Left lung (tissue), 4 donors: ENCODE measurements at regions not wholly inside any gene's neighbourhood (a gene's known extent, or its start where the extent isn't known, plus 50 kb on each side); places are given as distances from the start of the nearest gene placed in this dataset.

Source experiments
- ATAC-seq: fragments of 200-7000 bp; cut with Tn5 transposase; one replicate; pipeline ENCODE4 v1.9.1; 2020; ENCODE audit warnings: moderate library complexity
- DNase-seq, 4 donors: peaks; one replicate each; pipeline ENCODE4 v3.0.0-alpha.2; 2013 to 2020
- H3K27ac ChIP-seq, 2 donors: fragments of 200-600 bp; sonication (generic) in 1 of 2; one replicate each; pipeline versions ENCODE4 v1.5.0 to v1.8.0; 2020 to 2021
- H3K27me3 ChIP-seq, 2 donors: fragments of 200-600 bp; sonication (generic) in 1 of 2; one replicate each; pipeline versions ENCODE4 v1.5.0 to v1.8.0; 2020 to 2021
- H3K36me3 ChIP-seq, 2 donors: fragments of 200-600 bp; sonication (generic) in 1 of 2; one replicate each; pipeline versions ENCODE4 v1.5.0 to v1.8.0; 2020 to 2021
- H3K4me1 ChIP-seq, 2 donors: fragments of 200-600 bp; one replicate each; pipeline ENCODE4 v1.8.0; 2021
- H3K4me3 ChIP-seq, 2 donors: fragments of 200-600 bp; sonication (generic) in 1 of 2; one replicate each; pipeline versions ENCODE4 v1.5.0 to v1.8.0; 2020 to 2021; ENCODE audit warnings: mild to moderate bottlenecking in 1 of 2
- H3K9me3 ChIP-seq, 2 donors: fragments of 200-600 bp; sonication (generic) in 1 of 2; one replicate each; pipeline versions ENCODE4 v1.5.0 to v1.8.0; 2020 to 2021
- intact Hi-C, 2 donors: fragments of 100-400 bp; cut with DNase I; formaldehyde crosslinking; loops; one replicate each; pipeline versions ENCODE4 v1.11.2 to v1.14.2; 2022
- TF ChIP-seq, protein P1 (sequence below), 2 donors: fragments of 200-600 bp; sonication (generic) in 1 of 2; IDR thresholded peaks; one replicate each; pipeline versions ENCODE4 v1.5.0 to v1.8.0; 2021; ENCODE audit warnings: antibody characterized with exemption in 2 of 2
- donor health status: DM: no; HTN: yes; CAD: no.
- donor health status: DM: no; HTN: no; CAD: no.

DNA sequence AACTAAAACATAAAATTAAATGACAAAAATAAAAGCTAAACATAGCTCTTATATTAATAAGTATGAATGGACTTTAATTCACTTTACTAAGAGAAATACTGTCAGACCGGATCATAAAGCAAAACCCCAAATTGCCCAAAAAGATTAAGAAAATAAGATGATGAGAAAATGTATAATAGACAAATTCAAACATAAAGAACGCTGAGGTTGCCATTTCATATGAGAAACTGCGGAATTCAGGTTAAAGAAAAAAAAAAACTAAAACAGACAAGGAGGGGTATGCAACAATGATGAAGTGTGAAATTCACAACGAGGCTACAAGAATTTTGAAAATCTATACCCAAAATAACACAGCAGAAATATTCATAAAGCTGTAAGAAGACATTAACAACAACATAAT lies 133.6 kb upstream of the JUN start:
- TF ChIP-seq, protein P1, sequence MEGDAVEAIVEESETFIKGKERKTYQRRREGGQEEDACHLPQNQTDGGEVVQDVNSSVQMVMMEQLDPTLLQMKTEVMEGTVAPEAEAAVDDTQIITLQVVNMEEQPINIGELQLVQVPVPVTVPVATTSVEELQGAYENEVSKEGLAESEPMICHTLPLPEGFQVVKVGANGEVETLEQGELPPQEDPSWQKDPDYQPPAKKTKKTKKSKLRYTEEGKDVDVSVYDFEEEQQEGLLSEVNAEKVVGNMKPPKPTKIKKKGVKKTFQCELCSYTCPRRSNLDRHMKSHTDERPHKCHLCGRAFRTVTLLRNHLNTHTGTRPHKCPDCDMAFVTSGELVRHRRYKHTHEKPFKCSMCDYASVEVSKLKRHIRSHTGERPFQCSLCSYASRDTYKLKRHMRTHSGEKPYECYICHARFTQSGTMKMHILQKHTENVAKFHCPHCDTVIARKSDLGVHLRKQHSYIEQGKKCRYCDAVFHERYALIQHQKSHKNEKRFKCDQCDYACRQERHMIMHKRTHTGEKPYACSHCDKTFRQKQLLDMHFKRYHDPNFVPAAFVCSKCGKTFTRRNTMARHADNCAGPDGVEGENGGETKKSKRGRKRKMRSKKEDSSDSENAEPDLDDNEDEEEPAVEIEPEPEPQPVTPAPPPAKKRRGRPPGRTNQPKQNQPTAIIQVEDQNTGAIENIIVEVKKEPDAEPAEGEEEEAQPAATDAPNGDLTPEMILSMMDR (IDR thresholded peaks at IDR 0.05): no peak
- H3K9me3 ChIP-seq: peaks cover 0 to 12% of the 10 kb centered on the region in 2 donors
- no peak overlapping the region for H3K27ac ChIP-seq
- no peak overlapping the region for H3K4me3 ChIP-seq
- peaks cover 5 to 18% of the 10 kb centered on the region in 2 donors for H3K4me1 ChIP-seq
- ATAC-seq (no peak), DNase-seq (no peak)
- intact Hi-C loops: no loop called here
- H3K27me3 ChIP-seq: no peaks in the 10 kb centered on the region
- no peaks in the 10 kb centered on the region for H3K36me3 ChIP-seq

DNA sequence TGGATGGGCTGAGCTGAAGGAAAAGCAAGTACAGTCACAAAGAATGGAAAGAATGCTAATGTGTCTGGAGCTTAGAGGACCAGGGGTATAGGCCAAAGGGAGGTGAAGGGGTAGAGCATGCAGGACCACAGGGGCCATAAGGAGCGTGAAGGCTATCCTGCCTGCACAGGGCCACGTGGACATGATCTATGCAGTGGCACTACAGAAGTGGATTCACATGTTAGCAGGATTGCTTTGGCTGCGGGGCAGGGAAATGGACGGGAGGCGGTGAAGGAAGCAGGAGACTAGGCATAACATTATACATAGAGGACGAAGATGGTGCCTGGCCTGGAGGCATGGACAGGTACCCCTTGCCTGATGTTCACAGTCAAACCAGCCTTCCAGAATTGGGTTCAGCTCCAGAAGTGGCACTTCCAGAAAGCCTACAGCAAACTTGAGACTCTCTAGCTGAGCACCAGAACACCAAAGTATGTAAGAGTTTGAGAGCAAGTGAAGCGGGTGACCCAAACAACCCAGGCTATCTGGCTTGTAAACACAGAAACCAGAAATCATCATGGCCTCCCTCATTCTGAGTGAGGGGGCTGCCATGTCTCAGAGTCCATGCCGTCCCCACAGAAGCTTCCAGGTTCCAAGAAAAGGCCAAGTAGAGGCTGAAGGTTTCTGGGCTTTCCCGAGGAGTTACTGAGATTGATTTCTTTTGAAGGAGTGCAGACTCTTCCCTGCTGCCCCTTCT lies 135.5 kb upstream of the JUN start:
- H3K4me1 ChIP-seq: peaks cover 6 to 22% of the 10 kb centered on the region in 2 donors
- H3K9me3 ChIP-seq: peaks cover 0 to 12% of the 10 kb centered on the region in 2 donors
- no peaks in the 10 kb centered on the region for H3K27me3 ChIP-seq
- H3K36me3 ChIP-seq: no peaks in the 10 kb centered on the region
- intact Hi-C loops: no loop called here
- TF ChIP-seq, protein P1 (IDR thresholded peaks at IDR 0.05): no peak
- ATAC-seq (no peak), DNase-seq (no peak)
- H3K27ac ChIP-seq: peak overlapping the region in 1 of 2 donors; percentile 6
- H3K4me3 ChIP-seq: no peak overlapping the region

DNA sequence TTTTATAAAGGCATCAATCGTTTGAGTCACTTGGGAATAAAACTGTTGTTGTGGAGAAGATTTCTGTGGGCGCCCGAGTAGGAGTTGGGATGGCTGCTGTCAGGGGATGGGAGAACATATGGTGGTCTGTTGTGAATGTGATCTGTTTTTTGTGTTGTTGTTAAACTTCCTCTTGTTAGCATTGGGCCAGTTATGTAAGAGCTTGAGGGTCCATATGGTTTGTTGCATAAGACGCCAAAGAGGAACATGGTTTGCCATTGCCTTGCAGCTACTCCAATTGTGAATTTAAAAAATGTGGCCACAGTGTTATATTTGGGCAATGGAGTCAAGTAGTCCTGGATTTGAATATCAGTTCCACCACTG lies 136.1 kb upstream of the JUN start:
- Histone ChIP-seq H3K9me3 (peaks cover 0 to 8% of the 10 kb centered on the region in 2 donors), H3K4me1 (peaks cover 6 to 22% of the 10 kb centered on the region in 2 donors), H3K27ac (peak overlapping the region in 1 of 2 donors; percentile 6), H3K4me3 (no peak overlapping the region), H3K27me3 (no peaks in the 10 kb centered on the region), H3K36me3 (no peaks in the 10 kb centered on the region)
- intact Hi-C loops: no loop called here
- ATAC-seq (no peak), DNase-seq (no peak)
- TF ChIP-seq, protein P1 (IDR thresholded peaks at IDR 0.05): no peak

DNA sequence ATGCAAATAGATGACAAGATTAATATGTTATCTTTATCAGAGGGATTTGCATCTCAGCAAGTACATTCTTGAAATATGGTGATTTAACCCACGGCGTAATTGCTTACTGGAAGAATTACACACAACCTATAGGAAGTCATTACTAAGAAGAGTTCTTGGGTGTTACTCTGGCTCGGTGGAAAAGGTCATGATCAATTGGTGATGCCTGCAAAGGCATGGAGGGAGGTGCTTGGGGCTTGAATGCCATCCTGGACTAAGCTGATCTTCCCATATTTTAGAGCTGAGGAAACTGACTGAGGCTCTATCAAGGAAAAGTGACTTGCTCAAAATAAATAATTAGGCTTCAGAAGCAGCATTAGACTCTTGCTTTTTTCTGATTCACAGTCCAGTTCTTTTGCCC lies 137.5 kb upstream of the JUN start:
- no peak for DNase-seq
- H3K4me1 ChIP-seq: peaks cover 6 to 28% of the 10 kb centered on the region in 2 donors
- no peaks in the 10 kb centered on the region for H3K36me3 ChIP-seq
- no peak for ATAC-seq
- H3K27me3 ChIP-seq: no peaks in the 10 kb centered on the region
- intact Hi-C loops: no loop called here
- H3K4me3 ChIP-seq: no peak overlapping the region
- H3K9me3 ChIP-seq: no peaks in the 10 kb centered on the region
- TF ChIP-seq, protein P1 (IDR thresholded peaks at IDR 0.05): no peak
- H3K27ac ChIP-seq: no peak overlapping the region

DNA sequence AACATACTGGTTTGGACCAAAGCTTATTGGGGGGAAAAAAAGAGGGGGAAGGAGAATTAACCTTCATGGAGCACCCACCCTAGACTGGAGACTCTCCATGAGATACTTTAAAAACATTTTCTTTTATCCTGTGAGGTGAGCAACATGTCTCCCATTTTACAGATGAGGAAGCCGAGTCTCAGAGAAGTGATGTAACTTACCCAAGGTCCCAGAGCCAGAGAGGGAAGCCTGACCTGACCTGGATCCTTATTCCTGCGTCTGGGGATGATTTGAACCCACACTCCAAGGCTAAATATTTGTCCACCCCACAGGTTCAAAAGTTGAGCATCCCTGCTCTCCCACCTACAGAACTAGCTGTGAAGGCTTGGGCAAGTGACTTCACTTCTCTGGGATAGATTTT lies 137.9 kb upstream of the JUN start:
- no peaks in the 10 kb centered on the region for H3K36me3 ChIP-seq
- TF ChIP-seq, protein P1 (IDR thresholded peaks at IDR 0.05): no peak
- no peaks in the 10 kb centered on the region for H3K9me3 ChIP-seq
- no peak overlapping the region for H3K27ac ChIP-seq
- DNase-seq (no peak), ATAC-seq (no peak)
- intact Hi-C loops: no loop called here
- no peaks in the 10 kb centered on the region for H3K27me3 ChIP-seq
- peaks cover 6 to 31% of the 10 kb centered on the region in 2 donors for H3K4me1 ChIP-seq
- H3K4me3 ChIP-seq: no peak overlapping the region
